ENCODE measurements at regions not wholly inside any gene's neighbourhood (a gene's known extent, or its start where the extent isn't known, plus 50 kb on each side); places are given as distances from the start of the nearest gene placed in this dataset.

GRCh38 chr2:55976681-55977080 is 53.1 kb upstream of the EFEMP1 start:
- TF ChIP-seq EZH2 (IDR thresholded peaks at IDR 0.05; ENCODE audit: borderline replicate concordance, low read length): no peak
- no peak for TF ChIP-seq CTCF (IDR thresholded peaks at IDR 0.05; ENCODE audit: low read length)
